ENCODE measurements at regions not wholly inside any gene's neighbourhood (a gene's known extent, or its start where the extent isn't known, plus 50 kb on each side); places are given as distances from the start of the nearest gene placed in this dataset.
"Not testable (repeated sequence)": the region's sequence is repeated elsewhere in the genome, so short reads cannot be mapped to it uniquely, and the experiment has no call there.

GRCh38 chr14:46147452-46147851, 504.1 kb downstream of the RPL10L start:
- no peak for DNase-seq

DNA sequence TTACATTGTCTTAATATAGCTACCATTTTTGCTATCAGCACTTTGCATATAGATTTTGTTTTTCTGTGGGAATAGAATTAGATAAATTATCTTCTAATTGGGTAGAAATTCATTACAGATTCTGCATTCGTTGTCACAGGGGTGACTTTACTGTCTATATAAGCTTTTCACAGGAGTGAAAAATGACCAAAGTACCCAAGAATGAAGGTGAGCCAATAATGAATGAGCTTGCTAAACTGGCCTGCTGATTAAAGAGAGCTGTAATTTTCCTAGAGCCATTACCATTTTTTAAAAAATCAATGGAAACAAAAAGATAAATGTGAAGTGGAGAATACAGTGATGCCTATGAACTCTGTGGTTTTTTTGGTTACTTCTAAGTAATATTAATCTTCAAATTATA, 504.6 kb downstream of the RPL10L start:
- no peak for DNase-seq

DNA sequence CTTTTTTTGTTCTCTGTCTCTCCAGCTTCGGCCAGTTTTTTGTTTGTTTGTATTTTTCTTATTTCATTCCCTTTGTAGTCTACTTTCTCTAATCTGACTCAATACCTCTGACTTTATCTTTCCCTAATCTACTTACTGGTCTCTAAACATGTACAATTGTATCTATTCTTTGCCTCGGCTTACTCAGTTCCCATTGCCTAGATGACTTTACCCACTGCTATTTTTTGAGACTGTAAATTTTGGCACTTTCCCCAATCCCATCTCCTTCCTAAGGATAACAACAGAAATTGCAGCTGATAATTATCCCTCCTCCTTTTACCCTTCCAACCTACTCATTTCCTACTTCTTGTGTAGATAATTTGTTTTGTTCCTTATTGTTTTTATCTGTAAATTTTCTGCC, 511.1 kb downstream of the RPL10L start:
- DNase-seq = no peak

- DNase-seq = no peak
Measured at GRCh38 chr14:46139649-46140048, 511.9 kb downstream of the RPL10L start.

- no peak for DNase-seq
Measured at GRCh38 chr14:46137786-46138185, 513.8 kb downstream of the RPL10L start.

GRCh38 chr14:46136456-46136855, 515.1 kb downstream of the RPL10L start:
- DNase-seq = no peak

- no peak for DNase-seq
Measured at GRCh38 chr14:46108228-46108627, 543.4 kb downstream of the RPL10L start.

DNA sequence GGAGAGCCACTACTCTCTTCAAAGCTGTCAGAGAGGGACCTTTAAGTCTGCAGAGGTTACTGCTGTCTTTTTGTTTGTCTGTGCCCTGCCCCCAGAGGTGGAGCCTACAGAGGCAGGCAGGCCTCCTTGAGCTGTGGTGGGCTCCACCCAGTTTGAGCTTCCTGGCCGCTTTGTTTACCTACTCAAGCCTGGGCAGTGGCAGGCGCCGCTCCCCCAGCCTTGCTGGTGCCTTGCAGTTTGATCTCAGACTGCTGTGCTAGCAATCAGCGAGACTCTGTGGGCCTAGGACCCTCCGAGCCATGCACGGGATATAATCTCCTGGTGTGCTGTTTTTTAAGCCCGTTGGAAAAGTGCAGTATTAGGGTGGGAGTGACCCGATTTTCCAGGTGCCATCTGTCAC, 550.7 kb downstream of the RPL10L start:
- not testable (repeated sequence) for DNase-seq

DNA sequence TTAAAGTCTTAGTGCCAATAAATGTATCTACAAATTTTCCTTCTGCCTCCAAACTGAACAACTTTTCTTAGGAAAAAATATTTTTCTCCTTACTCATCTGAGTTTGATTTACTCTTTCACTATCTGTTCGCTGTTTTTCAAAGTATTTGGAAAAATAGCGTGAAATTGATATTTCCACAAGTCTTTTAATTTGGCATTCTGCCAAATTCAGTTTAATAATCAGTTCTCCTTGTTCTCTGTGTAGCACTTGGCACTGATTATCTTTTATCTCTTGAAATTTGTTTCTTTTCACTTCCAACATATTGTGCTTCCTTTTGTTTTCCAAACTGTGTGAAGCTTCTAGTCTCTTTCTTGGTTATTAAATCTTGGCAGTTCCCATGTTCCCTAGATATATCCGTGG, 559.8 kb downstream of the RPL10L start:
- DNase-seq = no peak

- no peak for DNase-seq
Measured at GRCh38 chr14:46087604-46088003, 564.0 kb downstream of the RPL10L start.

DNA sequence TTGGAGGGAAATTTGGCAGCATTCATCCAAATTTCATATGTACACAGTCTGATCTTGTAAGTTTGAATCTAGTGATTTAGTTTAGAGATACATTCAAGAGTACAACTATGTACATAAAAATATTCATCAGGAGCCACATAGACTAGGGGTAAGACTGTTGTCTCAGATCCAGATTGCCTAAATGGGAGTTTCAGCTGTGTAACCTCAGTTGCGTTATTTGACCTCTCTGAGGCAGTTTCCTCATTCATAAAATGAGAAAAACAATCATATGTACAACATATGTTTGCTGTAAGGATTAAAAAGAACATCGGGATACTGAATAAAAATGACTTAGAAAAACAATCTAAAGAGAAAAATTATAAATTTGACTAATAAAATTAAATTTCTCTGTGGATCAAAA, 577.5 kb downstream of the RPL10L start:
- DNase-seq = no peak

DNA sequence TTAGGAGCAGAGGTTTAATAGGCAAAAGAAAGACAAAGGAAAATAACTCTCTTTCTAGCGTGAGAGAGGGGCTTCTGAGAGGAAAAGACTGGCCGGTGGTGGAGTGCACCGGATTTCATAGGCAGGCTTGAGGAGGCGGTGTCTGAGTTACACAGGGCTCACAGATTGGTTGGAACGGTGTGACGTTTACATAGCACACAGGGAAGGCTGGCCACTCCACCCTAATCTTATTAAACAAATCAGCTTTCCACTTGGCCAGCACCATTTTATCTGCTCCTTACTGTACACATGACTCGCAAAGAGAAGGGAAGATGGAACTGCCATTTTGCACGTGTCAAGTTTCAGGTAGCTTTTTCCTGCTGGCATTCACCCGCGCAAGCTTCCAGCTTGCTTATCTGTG, 587.7 kb downstream of the RPL10L start:
- DNase-seq = peak in 2 of 3 experiments; percentile 11 to 14

GRCh38 chr14:46058964-46059563, 592.5 kb downstream of the RPL10L start:
- DNase-seq = no peak

GRCh38 chr14:46057799-46058198, 593.8 kb downstream of the RPL10L start:
- DNase-seq = no peak

GRCh38 chr14:46054526-46054925, 597.1 kb downstream of the RPL10L start:
- no peak for DNase-seq

GRCh38 chr14:46053221-46053620, 598.4 kb downstream of the RPL10L start:
- DNase-seq = no peak

GRCh38 chr14:46051796-46052195, 599.8 kb downstream of the RPL10L start:
- no peak for DNase-seq

- peak in 1 of 3 experiments; percentile 46 for DNase-seq
Measured at GRCh38 chr14:46048127-46048526, 603.5 kb downstream of the RPL10L start.

DNA sequence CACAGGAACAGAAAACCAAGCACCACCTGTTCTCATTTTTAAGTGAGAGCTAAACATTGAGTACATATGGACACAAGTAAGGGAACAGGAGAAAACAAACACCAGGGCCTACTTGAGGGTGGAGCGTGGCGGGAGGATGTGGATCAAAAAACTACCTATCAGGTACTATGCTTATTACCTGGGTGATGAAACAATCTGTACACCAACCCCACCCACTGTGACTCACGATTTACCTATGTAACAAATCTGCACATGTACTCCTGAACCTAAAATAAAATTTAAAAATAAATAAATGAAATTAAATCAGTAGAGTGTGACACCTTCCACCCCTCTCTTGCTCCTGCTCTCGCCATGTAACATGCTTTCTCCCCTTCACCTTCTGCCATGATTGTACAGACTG, 615.5 kb downstream of the RPL10L start:
- DNase-seq = no peak

- DNase-seq = no peak
Measured at GRCh38 chr14:46034305-46034704, 617.3 kb downstream of the RPL10L start.

DNA sequence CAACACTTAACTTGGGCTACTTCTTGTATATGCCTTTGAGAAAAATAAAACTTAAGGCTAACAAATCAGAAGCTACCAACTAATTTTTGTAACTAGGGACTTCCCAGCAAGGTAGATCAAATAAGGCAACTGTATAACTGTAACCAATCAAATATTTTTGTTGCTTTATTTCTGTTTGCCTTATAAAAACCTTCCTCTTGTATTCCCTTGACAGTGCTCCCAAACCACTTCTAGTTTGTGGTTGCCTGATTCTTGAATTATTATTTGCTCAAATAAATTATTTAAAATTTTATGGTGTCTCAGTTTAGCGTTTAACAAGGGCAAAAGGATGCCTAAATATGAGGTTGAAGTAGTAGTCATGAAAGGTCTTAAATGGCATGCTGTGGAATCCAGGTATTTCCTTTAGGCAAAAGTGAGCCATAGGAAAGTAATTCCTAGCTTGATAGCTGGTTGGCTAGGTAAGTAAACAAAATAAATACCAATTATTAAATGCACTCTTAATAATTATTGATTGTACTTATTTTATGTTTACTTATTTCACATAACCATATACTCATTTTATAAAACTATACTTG, 632.6 kb downstream of the RPL10L start:
- DNase-seq = no peak

- DNase-seq = no peak
Measured at GRCh38 chr14:46008348-46008747, 643.2 kb downstream of the RPL10L start.

GRCh38 chr14:45998554-45998953, 653.0 kb downstream of the RPL10L start:
- DNase-seq = no peak

- DNase-seq = peak in 1 of 3 experiments; percentile 23
Measured at GRCh38 chr14:45990252-45990651, 661.3 kb downstream of the RPL10L start.

GRCh38 chr14:45976001-45976400, 675.6 kb downstream of the RPL10L start:
- no peak for DNase-seq
